NCI-H524 treated with DMSO at 0.1 percent for 48 hours (cell line): ENCODE measurements at regions not wholly inside any gene's neighbourhood (a gene's known extent, or its start where the extent isn't known, plus 50 kb on each side); places are given as distances from the start of the nearest gene placed in this dataset.
A peak's percentile ranks its signal among the peaks of the same experiment; 100 is the strongest.
"Not testable (repeated sequence)": the region's sequence is repeated elsewhere in the genome, so short reads cannot be mapped to it uniquely, and the experiment has no call there.

Experiments used
- DNase-seq: peaks from one replicate; lab custom pipeline; 2025; lab: John Stamatoyannopoulos, UW

DNA sequence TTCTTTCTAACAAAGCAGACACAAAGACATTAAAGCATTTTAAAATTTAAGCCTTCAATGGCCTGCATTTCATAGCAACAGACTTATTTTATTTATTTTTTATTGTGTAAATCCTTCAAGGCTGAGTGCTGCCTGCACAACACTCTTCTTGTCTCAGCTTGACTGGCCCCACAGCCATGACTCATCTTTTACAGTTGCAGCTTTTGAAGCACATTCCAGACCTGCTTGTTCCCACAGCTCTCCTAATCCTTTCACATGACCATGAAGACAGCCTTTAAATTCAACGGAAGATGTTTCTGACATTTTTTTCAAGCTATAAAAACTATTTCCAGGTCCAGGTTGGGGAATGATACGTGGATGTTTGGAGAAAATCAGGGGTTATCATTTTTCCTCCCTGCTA, 276.9 kb upstream of the TACR3 start:
- DNase-seq: no peak

GRCh38 chr4:103996064-103996463, 276.3 kb upstream of the TACR3 start:
- peak; percentile 57 for DNase-seq

DNA sequence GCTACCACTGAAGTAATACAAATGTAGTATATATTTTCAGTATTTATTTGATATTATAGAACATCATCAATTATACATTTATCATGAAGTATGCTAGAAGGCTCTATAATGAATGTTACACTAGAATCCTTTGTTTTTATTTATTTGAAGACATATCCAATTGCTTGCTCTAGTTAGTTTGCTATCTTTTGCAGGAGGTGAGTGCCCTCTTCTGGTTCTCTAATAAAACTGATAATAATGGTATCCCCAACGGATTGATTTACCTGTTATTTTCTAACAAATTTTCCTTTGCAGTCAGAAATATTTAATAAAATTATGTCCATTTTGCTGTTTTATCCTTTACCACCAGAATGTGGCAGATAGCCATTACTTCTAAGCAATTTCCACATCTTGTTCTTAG, 274.3 kb upstream of the TACR3 start:
- DNase-seq: no peak

DNA sequence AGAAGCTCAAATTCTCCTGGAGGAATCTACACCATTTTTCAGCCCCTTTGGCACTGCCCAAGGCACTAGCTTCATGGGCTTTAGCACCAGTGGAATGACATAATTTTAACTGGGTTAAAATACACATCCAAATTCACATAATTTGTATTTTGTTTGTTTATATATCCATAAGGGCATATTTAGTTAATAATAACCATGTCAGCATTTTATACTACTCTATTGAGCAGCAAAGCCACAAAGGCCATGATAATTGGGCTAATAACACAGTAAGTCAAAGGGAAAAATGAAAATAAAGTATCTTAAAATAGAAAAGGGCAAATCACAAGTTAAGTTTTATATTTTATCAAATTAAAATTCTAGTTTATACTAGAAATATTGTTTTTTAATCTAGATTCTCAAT, 262.7 kb upstream of the TACR3 start:
- no peak for DNase-seq

DNA sequence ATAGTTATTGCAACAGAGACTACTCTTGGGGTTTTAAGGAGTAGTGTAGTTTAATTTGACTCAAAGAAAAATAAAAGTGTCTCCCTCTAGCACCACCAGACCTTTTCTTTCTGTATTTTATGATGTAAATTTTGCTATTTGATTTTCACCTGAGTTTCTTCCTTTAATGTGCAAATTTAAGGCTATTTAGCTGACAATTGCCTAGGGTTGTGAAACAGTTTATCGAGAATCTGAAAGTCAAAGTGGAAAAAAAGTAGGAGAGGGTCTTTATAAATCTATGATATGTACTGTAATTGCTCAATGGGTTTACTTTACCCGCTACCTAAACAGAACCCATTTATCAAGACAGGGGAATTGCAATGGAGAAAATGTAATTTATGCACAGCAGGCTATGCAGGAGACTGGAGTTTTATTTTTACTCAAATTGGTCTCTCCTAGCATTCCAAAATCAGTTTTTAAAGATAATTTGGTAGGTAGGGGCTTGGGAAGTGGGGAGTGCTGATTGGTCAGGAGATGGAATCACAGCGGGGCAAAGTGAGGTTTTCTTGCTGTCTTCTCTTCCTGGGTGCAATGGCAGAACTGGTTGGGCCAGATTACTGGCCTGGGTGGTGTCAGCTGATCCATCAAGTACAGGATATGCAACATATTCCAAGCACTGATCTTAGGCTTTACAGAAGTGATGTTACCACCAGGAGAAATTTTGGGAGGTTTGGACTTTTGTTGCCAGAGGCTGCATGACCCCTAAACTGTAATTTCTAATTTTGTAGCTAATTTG, 228.6 kb upstream of the TACR3 start:
- DNase-seq: no peak

DNA sequence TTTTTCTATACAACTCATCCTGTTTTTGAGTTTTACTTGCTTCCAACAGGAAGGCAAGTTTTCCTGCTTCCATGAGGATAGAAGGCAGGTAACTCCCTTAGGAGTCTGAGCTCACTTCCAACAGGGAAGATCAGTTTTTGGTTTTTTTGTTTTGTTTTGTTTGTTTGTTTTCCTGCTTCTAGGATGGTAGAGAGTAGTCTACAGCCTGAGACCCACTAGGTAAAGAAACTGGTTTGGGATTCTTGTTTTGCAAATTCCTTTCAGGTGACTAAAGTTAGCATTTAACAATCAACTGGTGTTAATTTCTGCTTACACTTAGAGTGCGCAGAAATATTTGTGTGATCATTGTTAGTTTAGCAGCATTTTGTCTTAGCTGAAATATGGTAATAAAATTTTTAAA, 227.8 kb upstream of the TACR3 start:
- DNase-seq: no peak

GRCh38 chr4:103946621-103947268, 227.0 kb upstream of the TACR3 start:
- not testable (repeated sequence) for DNase-seq

GRCh38 chr4:103938488-103938887, 218.7 kb upstream of the TACR3 start:
- DNase-seq: no peak

DNA sequence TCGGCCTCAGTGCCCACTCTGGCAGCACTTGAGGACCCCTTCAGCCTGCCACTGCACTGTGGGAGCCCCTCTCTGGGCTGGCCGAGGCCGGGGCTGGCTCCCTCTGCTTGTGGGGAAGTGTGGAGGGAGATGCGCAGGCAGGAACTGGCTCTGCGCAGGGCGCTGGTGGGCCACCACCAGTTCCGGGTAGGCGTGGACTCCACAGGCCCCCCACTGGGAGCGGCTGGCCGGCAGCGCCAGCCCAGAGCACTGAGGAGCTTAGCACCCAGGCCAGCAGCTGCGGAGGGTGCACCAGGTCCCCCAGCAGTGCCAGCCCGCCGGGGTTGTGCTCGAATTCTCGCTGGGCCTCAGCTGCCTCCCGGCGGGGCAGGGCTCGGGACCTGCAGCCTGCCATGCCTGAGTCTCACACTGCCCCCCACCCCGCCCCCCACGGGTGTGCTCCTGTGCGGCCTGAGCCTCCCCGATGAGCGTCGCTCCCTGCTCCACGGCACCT, 216.9 kb upstream of the TACR3 start:
- no peak for DNase-seq

DNA sequence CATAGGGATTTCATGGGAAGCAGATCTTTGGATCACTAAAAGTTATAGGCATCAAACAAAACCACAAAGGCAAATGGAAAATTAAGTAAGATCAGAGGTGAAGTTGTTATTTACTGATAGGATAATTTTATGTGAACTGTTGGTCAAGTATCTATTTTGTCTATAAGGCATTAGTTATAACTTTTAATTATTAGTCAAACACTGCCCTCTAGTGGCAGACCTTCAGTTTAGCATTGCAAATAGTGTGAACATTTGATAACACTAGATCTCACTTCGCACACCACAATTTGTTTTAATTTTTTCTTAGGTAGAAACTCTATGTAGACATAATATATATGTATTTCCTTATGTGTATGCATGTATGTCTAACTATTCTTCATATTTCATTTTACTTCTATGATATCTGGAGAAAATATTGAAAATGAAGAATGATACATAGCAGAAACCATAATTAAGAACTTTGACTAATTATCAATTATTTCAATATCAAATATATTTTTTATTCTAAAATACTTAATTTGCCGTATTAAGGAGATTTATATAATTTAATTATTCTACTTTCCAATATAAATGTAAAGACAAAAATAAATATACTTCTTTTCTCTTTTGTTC, 214.5 kb upstream of the TACR3 start:
- no peak for DNase-seq

DNA sequence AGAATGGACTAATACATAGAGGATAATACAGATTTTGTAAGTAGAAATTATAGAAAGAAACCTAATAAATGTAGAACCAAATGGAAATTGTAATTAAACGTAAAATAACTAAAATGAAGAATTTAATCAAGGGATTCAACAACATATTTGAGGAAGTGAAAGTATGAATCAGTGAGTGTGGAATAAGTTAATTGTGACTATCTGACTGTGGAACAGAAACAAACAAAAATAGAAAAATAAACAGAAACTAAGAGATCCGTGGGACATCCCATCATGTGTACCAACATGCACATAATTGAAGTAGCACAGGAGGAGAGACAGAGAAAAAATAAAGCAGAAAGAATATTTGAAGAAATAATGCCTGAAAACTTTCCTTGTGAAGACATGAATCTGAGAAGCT, 208.6 kb upstream of the TACR3 start:
- DNase-seq: no peak

DNA sequence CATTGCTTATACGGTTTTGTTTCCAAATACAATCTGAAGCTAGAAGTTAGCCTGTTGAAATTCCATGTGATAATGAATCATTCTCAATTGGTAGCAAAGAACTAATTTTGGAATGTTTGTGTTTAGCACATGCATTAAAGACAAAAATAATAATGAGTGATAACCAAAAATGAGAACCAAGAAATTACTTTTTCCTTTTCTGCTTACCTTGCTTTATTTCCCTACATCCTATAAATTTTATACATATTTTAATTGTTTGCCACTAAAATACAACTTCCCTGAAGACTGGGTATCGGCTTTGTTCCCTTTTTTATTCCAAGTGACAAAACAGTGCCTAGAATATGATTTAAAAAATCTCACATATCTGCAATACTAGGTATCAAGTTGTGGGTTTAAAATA, 203.8 kb upstream of the TACR3 start:
- DNase-seq: no peak

DNA sequence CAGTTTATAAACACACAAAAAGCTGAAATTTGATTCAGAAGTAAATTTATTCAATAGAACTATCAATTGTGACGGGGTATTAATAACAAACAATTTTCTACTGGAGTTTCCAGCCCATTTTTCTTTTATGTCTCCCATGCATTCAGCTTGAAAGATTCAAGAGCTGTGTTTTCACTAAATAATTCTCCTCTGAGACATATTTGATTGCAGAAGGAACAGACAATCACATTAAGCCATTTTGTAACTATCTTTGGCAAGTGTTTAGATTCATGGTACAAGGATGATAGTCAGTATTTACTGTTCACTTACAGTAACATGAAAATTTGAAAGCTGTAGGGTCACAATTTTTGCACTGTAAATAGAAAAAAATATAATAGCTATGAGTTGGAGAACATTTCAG, 198.4 kb upstream of the TACR3 start:
- no peak for DNase-seq

DNA sequence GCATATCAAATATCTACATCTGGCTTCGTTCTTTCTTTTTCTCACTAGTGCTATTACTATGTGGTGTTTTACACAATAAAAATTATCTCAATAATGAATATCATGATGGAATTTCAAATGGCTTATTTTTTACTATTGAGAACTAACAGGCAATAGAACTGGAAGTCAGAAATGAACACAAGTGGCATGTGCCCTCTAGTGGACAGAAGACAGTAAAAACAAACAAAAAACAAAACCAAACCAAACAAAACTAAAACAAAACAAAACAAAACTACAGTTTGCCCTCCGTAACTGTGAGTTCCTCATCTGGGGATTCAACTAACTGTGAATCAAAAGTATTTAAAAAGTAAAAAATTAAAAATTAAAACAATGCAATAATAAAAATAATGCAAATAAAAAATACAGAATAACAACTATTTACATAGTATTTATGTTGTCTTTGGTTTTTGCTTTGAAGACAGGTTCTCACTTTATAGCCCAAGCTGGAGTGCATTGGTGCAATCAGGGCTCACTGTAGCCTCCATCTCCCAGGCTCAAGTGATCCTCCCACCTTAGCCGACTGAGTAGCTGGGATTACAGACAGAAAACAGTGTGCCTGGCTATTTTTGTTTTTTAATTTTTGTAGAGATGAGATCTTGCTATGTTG, 195.6 kb upstream of the TACR3 start:
- DNase-seq: no peak

GRCh38 chr4:103907414-103907813, 187.6 kb upstream of the TACR3 start:
- no peak for DNase-seq

GRCh38 chr4:103904123-103904522, 184.3 kb upstream of the TACR3 start:
- no peak for DNase-seq

GRCh38 chr4:103902730-103903129, 182.9 kb upstream of the TACR3 start:
- no peak for DNase-seq

GRCh38 chr4:103895876-103896465, 176.2 kb upstream of the TACR3 start:
- no peak for DNase-seq

GRCh38 chr4:103892586-103892985, 172.8 kb upstream of the TACR3 start:
- DNase-seq: no peak

GRCh38 chr4:103887191-103887590, 167.4 kb upstream of the TACR3 start:
- DNase-seq: no peak

GRCh38 chr4:103885152-103885551, 165.4 kb upstream of the TACR3 start:
- no peak for DNase-seq

GRCh38 chr4:103867311-103867710, 147.5 kb upstream of the TACR3 start:
- DNase-seq: no peak
